OCI-LY3 (cell line): ENCODE measurements at regions not wholly inside any gene's neighbourhood (a gene's known extent, or its start where the extent isn't known, plus 50 kb on each side); places are given as distances from the start of the nearest gene placed in this dataset.

Experiments
- EZH2phosphoT487 ChIP-seq: fragments of 200-600 bp; shearing (Covaris generic); IDR thresholded peaks from 2 replicates; pipeline ENCODE4 v1.6.1; 2018; ENCODE audit warnings: antibody characterized with exemption, mixed run types, low read depth
- TF ChIP-seq, protein P1 (sequence below): fragments of 200-600, 300-600 bp; sonication (generic); IDR thresholded peaks from 2 replicates; pipeline ENCODE4 v1.5.1; 2014; ENCODE audit warnings: antibody characterized with exemption, low read length, low read depth

DNA sequence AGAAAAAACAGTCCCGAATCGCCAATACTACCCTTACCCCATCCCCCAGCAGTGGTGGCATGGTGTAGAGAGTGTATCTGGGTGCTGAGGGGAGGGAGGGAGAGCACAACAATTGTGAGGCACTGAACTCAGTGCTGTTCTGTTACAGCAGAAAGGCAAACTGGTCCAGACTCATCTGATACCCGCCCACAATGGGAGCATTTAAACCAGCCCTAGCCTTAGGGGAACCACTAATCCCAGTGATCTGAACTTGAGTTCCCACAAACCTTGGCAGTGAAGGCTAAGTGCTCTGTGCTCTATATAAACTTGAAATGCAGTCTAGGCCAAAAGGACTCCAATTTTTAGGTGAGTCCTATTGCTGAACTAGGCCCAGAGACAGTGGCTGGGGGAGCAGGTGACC, 666.4 kb upstream of the PTCHD4 start:
- TF ChIP-seq, protein P1, sequence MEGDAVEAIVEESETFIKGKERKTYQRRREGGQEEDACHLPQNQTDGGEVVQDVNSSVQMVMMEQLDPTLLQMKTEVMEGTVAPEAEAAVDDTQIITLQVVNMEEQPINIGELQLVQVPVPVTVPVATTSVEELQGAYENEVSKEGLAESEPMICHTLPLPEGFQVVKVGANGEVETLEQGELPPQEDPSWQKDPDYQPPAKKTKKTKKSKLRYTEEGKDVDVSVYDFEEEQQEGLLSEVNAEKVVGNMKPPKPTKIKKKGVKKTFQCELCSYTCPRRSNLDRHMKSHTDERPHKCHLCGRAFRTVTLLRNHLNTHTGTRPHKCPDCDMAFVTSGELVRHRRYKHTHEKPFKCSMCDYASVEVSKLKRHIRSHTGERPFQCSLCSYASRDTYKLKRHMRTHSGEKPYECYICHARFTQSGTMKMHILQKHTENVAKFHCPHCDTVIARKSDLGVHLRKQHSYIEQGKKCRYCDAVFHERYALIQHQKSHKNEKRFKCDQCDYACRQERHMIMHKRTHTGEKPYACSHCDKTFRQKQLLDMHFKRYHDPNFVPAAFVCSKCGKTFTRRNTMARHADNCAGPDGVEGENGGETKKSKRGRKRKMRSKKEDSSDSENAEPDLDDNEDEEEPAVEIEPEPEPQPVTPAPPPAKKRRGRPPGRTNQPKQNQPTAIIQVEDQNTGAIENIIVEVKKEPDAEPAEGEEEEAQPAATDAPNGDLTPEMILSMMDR = no peak
- no peak for TF ChIP-seq EZH2phosphoT487
